Esophagus squamous epithelium (tissue), 4 donors: ENCODE measurements at regions not wholly inside any gene's neighbourhood (a gene's known extent, or its start where the extent isn't known, plus 50 kb on each side); places are given as distances from the start of the nearest gene placed in this dataset.

Experiments
- CTCF ChIP-seq, 6 experiments: fragments of 450-650 bp in 4 of 6; fragments of 200-600 bp in 2 of 6; sonication (generic) in 2 of 6; IDR thresholded peaks; one replicate each; pipeline ENCODE4 v1.5.1; 2016 to 2019; ENCODE audit warnings: antibody characterized with exemption in 6 of 6, mild to moderate bottlenecking in 4 of 6, moderate library complexity in 4 of 6
- POLR2A ChIP-seq, 4 donors: fragments of 450-650 bp; IDR thresholded peaks; one replicate each; pipeline ENCODE4 v1.6.1; 2017; ENCODE audit warnings: antibody characterized with exemption in 4 of 4, mild to moderate bottlenecking in 4 of 4, moderate library complexity in 3 of 4

- TF ChIP-seq CTCF (IDR thresholded peaks at IDR 0.05) (no peak), POLR2A (IDR thresholded peaks at IDR 0.05) (no peak)
These were observed 111.8 kb upstream of the ADAMTS9 start for GRCh38 chr3:64799606-64800005.
